MM.1S (cell line): ENCODE measurements at regions not wholly inside any gene's neighbourhood (a gene's known extent, or its start where the extent isn't known, plus 50 kb on each side); places are given as distances from the start of the nearest gene placed in this dataset.

Source experiments
- CTCF ChIP-seq: fragments of 300-600 bp; sonication (generic); IDR thresholded peaks from 2 replicates; pipeline ENCODE4 v1.5.1; 2016; ENCODE audit warnings: antibody characterized with exemption, low read length, mixed read lengths
- EZH2 ChIP-seq: fragments of 300-600 bp; sonication (generic); optimal IDR thresholded peaks from 2 replicates; pipeline ENCODE3; 2017; ENCODE audit warnings: low read depth, mild to moderate bottlenecking, antibody characterized with exemption, low read length, mixed read lengths

- TF ChIP-seq EZH2 (no peak), CTCF (no peak)
These were observed 316.3 kb upstream of the ARRDC3 start for GRCh38 chr5:91699429-91699828.
